HUES64 (cell line): ENCODE measurements at regions not wholly inside any gene's neighbourhood (a gene's known extent, or its start where the extent isn't known, plus 50 kb on each side); places are given as distances from the start of the nearest gene placed in this dataset.

ENCODE experiments used
- H3K27ac ChIP-seq: 2 replicates; pipeline ENCODE4 v1.7.0; 2013; ENCODE audit warnings: low read depth, low read length, inconsistent platforms
- H3K27me3 ChIP-seq: 2 replicates; pipeline ENCODE4 v1.6.1; 2013; ENCODE audit warnings: mild to moderate bottlenecking, low read length; ENCODE audit not compliant: insufficient read depth
- H3K36me3 ChIP-seq: 2 replicates; pipeline ENCODE4 v1.6.1; 2013; ENCODE audit warnings: mild to moderate bottlenecking, low read length; ENCODE audit not compliant: insufficient read depth
- H3K4me1 ChIP-seq: 2 replicates; pipeline ENCODE4 v1.6.1; 2013; ENCODE audit warnings: mild to moderate bottlenecking, low read length, moderate library complexity; ENCODE audit not compliant: insufficient read depth
- H3K4me3 ChIP-seq: 2 replicates; pipeline ENCODE4 v1.5.1; 2013; ENCODE audit warnings: mild to moderate bottlenecking, low read length, moderate library complexity
- H3K9ac ChIP-seq: 2 replicates; pipeline ENCODE4 v1.6.1; 2013; ENCODE audit warnings: mild to moderate bottlenecking, low read depth, low read length
- H3K9me3 ChIP-seq: 2 replicates; pipeline ENCODE4 v1.6.1; 2013; ENCODE audit warnings: low read depth, low read length; ENCODE audit not compliant: insufficient read depth
- WGBS: fragments of 150-250, 120-280 bp; methylation state at CpG from one replicate; pipeline ENCODE4 v1.1.7; 2013; ENCODE audit warnings: missing lambda C conversion rate; 5-methylcytosine and 5-hydroxymethylcytosine counted together

- H3K9ac ChIP-seq = no peak overlapping the region
- H3K36me3 ChIP-seq = no peaks in the 10 kb centered on the region
- H3K27me3 ChIP-seq = peaks cover 48% of the 10 kb centered on the region
- H3K4me3 ChIP-seq = peak overlapping the region; percentile 25; the same call in 1 of the 2 replicates
- no peaks in the 10 kb centered on the region for H3K4me1 ChIP-seq
- H3K27ac ChIP-seq = no peak overlapping the region
- WGBS = 9% methylated on average over 37 of the region's 40 CpGs
- no peaks in the 10 kb centered on the region for H3K9me3 ChIP-seq
Measured at GRCh38 chr20:63071541-63072181, 64.9 kb upstream of the BHLHE23 start.

GRCh38 chr20:63070771-63071540, 64.2 kb upstream of the BHLHE23 start:
- 90% methylated on average over 11 of the region's 11 CpGs for WGBS
- H3K27ac ChIP-seq = no peak overlapping the region
- no peaks in the 10 kb centered on the region for H3K9me3 ChIP-seq
- H3K4me1 ChIP-seq = no peaks in the 10 kb centered on the region
- H3K27me3 ChIP-seq = peaks cover 48% of the 10 kb centered on the region
- H3K4me3 ChIP-seq = no peak overlapping the region
- H3K9ac ChIP-seq = no peak overlapping the region
- no peaks in the 10 kb centered on the region for H3K36me3 ChIP-seq

GRCh38 chr20:63070301-63070625, 63.5 kb upstream of the BHLHE23 start:
- no peak overlapping the region for H3K27ac ChIP-seq
- H3K9ac ChIP-seq = no peak overlapping the region
- no peaks in the 10 kb centered on the region for H3K9me3 ChIP-seq
- no peaks in the 10 kb centered on the region for H3K36me3 ChIP-seq
- H3K4me1 ChIP-seq = no peaks in the 10 kb centered on the region
- 50% methylated on average over 3 of the region's 3 CpGs for WGBS
- H3K27me3 ChIP-seq = peaks cover 48% of the 10 kb centered on the region
- H3K4me3 ChIP-seq = no peak overlapping the region

DNA sequence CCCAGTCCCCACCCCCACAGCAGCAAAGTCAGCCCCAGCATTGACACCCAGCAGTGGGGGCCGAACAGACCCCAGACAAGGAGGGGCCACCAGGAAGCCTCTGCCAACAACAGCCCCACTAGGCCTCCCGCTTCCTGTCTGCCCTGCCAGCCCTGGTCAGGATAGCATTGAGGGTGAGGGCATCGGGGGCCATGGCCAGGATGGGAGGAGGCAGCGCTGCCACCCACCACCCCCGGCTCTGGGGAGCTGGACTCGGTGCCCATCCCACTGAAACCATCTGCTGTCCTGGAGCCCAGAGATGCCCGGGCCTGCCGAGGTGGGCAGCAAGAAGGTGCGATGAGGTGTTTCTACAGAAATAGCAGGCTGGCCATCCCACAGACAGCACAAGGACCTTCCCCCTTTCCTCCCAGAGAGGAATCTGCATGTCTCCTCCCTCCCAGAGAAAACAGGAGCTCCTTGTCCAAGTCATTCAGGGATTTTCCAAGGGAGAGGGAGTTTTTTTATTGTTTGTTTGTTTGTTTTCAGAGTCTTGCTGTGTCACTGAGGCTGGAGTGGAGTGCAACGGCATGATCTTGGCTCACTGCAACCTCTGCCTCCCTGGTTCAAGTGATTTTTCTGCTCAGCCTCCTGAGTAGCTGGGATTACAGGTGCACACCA, 62.1 kb upstream of the BHLHE23 start:
- Histone ChIP-seq H3K27me3 (peaks cover 34% of the 10 kb centered on the region), H3K9me3 (no peaks in the 10 kb centered on the region), H3K4me1 (no peaks in the 10 kb centered on the region)

DNA sequence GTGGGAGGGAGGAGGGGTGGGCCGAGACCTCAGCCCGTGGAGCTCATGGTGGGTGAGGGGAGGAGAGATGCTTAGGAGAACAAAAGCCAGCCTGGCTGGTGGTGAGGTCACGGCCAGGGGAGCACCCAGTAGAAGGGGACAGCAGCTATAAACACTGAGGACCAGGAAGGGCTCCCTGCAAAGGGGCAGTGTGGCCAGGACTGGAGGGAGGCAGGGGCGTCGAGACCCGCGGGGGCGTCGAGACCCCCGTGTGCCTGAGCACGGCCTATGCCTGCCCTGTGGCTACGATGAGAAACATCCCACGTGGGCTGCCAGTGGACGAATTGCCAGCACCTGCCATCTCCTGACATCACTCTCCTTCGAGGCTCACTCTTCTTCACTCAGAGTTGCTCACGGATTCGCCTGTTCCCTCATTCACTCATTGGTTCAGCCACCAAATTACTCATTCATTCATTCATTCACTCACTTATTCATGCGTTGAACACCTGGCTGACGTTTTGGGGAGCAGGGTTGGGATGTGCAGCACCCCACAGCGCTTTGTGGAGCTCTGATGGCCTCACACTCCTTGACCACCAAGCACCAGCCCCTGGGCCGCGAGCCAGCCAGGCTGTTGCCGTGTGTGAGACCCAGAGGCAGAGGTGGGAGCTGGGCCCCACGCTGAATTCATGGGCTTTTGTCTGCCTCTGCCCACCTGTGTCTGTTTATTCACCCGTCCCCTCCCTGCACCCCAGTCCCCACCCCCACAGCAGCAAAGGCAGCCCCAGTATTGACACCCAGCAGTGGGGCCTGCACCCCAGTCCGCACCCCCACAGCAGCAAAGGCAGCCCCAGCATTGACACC, 61.2 kb upstream of the BHLHE23 start:
- WGBS = 88% methylated on average over 25 of the region's 26 CpGs
- no peaks in the 10 kb centered on the region for H3K9me3 ChIP-seq
- H3K9ac ChIP-seq = no peak overlapping the region
- H3K27me3 ChIP-seq = peaks cover 25% of the 10 kb centered on the region
- H3K4me3 ChIP-seq = no peak overlapping the region
- no peak overlapping the region for H3K27ac ChIP-seq
- H3K36me3 ChIP-seq = no peaks in the 10 kb centered on the region
- H3K4me1 ChIP-seq = no peaks in the 10 kb centered on the region

More for the DNA sequence above, 62.1 kb upstream of the BHLHE23 start:
- 88% methylated on average over 10 of the region's 10 CpGs for WGBS
- Histone ChIP-seq H3K4me3 (no peak overlapping the region), H3K27ac (no peak overlapping the region), H3K9ac (no peak overlapping the region), H3K36me3 (no peaks in the 10 kb centered on the region)

- no peaks in the 10 kb centered on the region for H3K4me1 ChIP-seq
Measured at GRCh38 chr20:63067266-63067635, 60.5 kb upstream of the BHLHE23 start.

GRCh38 chr20:63066506-63067265, 59.9 kb upstream of the BHLHE23 start:
- Histone ChIP-seq H3K36me3 (no peaks in the 10 kb centered on the region), H3K4me3 (no peak overlapping the region), H3K9ac (no peak overlapping the region), H3K27me3 (peaks cover 16% of the 10 kb centered on the region), H3K9me3 (no peaks in the 10 kb centered on the region), H3K4me1 (no peaks in the 10 kb centered on the region), H3K27ac (no peak overlapping the region)
- 84% methylated on average over 22 of the region's 23 CpGs for WGBS

More at GRCh38 chr20:63067266-63067635, 60.5 kb upstream of the BHLHE23 start:
- no peaks in the 10 kb centered on the region for H3K36me3 ChIP-seq
- no peaks in the 10 kb centered on the region for H3K9me3 ChIP-seq
- H3K4me3 ChIP-seq = no peak overlapping the region
- 85% methylated on average over 12 of the region's 12 CpGs for WGBS
- no peak overlapping the region for H3K9ac ChIP-seq
- peaks cover 18% of the 10 kb centered on the region for H3K27me3 ChIP-seq
- H3K27ac ChIP-seq = no peak overlapping the region

DNA sequence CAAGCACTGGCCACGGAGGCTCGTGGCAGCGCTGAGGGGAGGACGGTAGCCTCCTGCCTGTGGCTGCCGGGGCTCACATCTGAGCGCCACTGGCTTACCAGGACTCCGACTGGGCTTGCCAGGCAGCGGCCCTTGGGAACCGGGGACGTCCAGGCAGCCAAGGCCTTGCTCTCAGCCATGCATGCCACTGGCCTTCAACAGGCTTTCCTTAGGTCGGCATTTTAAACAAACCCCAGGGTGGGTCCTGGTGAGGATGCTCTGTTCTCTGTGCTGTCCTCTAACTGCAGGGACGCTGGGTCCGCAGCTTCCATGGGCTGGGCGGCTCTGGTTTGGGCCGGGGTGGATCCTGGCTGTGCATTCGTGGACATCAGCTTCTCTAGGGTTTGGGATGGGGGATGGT, 59.1 kb upstream of the BHLHE23 start:
- H3K9me3 ChIP-seq = no peaks in the 10 kb centered on the region
- no peak overlapping the region for H3K4me3 ChIP-seq
- H3K4me1 ChIP-seq = no peaks in the 10 kb centered on the region
- no peak overlapping the region for H3K9ac ChIP-seq
- H3K27me3 ChIP-seq = peaks cover 8% of the 10 kb centered on the region
- no peak overlapping the region for H3K27ac ChIP-seq
- no peaks in the 10 kb centered on the region for H3K36me3 ChIP-seq
- WGBS = 85% methylated on average over 16 of the region's 16 CpGs

DNA sequence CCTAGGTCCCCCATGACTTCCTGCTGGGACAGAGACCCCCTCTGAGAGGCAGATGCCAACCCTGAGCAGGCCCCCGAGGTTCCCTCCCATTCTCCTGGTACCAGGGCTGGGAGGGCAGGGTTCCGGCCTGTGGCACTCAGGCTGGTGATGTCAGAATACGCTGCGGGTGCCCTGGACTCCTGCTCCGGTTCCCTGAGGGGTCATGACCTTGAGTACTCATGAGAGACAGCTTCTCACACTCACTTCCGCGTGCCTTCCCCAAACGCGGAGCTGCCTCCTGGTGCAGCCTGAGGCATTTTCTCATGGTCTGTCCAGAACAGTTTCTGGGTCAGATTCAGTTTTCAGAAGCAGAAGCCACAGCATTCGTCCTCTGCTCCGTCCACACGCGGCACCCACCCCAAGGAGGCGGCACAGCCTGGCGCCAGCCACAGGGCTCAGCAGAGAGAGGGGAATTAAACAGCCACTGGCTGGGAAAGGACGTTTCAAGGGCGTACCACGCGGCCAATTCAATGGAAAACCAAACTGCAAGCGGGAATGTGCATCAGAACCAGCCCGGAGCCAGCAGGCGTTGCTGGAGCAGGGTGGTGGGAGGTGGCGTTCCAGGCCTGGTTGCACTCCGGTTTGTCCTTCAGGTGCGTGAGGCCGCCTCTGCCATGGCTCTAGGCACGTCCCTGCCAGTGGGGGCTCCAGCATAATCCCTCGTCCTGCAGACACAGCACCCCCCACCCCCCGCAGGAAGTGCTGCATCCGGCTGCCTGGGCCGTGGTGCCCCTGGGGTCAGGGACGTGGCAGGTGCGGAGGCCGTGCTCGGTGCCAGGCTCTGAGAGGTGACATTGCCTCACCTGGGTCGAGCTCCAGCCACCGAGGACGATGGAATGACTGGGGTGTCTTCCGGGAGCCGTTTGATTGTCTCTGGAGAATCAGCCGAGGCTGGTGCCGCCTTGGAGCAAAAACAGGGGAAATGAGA, 58.3 kb upstream of the BHLHE23 start:
- H3K4me1 ChIP-seq = no peaks in the 10 kb centered on the region
- H3K27ac ChIP-seq = no peak overlapping the region
- no peaks in the 10 kb centered on the region for H3K36me3 ChIP-seq
- no peaks in the 10 kb centered on the region for H3K9me3 ChIP-seq
- H3K9ac ChIP-seq = no peak overlapping the region
- H3K4me3 ChIP-seq = no peak overlapping the region
- WGBS = 88% methylated on average over 42 of the region's 42 CpGs
- H3K27me3 ChIP-seq = no peaks in the 10 kb centered on the region

DNA sequence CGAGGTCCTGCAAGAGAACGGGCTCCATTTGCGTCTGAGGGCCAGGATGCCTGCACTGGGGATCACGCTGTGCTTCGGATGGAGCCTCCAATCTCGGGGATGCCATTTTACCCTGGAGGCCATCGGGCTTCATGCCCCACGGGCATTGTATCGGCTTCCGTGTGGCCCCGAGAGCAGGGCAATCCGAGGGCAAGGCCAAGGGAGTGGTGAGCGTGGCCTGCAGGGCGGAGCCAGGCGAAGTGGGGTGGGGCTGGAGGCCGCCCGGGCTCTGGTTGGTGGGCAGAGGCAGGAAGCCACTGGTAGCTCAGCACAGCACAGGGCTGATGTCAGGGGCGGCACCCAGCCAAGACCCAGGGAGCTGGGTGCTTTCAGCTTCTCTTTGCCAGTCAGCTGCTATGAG, 57.5 kb upstream of the BHLHE23 start:
- H3K9me3 ChIP-seq = no peaks in the 10 kb centered on the region
- H3K36me3 ChIP-seq = no peaks in the 10 kb centered on the region
- 89% methylated on average over 18 of the region's 18 CpGs for WGBS
- no peak overlapping the region for H3K4me3 ChIP-seq
- no peaks in the 10 kb centered on the region for H3K27me3 ChIP-seq
- no peak overlapping the region for H3K27ac ChIP-seq
- H3K4me1 ChIP-seq = no peaks in the 10 kb centered on the region
- H3K9ac ChIP-seq = no peak overlapping the region
